ENCODE measurements at regions not wholly inside any gene's neighbourhood (a gene's known extent, or its start where the extent isn't known, plus 50 kb on each side); places are given as distances from the start of the nearest gene placed in this dataset.

DNA sequence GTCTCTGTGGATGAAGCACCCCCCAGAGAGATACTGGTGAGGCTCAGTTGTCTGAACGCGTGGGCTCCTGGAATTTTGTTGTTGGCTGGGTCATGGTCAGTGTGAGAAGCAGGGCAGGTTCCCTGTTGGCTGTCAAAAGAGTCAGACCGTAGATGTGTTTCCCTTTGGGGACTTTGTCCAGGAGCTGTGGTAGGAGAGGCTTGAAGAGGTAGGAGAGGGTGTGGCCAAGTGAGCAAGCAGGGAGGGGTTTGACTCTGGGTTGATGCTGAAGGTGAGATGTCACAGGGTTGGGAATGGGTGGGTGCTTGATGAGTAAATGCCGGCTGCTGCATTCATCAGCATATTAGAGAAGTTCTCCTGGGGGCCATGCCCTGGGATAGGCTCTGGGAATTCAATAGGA lies 803.2 kb downstream of the TBC1D22A start:
- ATAC-seq: no peak
- no peak for TF ChIP-seq ISL1 (CRISPR knock-in tag; IDR thresholded peaks at IDR 0.05)
- no peak for TF ChIP-seq PPARA (CRISPR knock-in tag; IDR thresholded peaks at IDR 0.05; ENCODE audit: borderline replicate concordance)
- TF ChIP-seq BACH2 (CRISPR knock-in tag; IDR thresholded peaks at IDR 0.05; ENCODE audit: borderline replicate concordance): no peak
- no peak for TF ChIP-seq TSHZ2 (CRISPR knock-in tag; IDR thresholded peaks at IDR 0.05)
- no peak for TF ChIP-seq ZFP30 (CRISPR knock-in tag; IDR thresholded peaks at IDR 0.05)
- TF ChIP-seq, protein P1, sequence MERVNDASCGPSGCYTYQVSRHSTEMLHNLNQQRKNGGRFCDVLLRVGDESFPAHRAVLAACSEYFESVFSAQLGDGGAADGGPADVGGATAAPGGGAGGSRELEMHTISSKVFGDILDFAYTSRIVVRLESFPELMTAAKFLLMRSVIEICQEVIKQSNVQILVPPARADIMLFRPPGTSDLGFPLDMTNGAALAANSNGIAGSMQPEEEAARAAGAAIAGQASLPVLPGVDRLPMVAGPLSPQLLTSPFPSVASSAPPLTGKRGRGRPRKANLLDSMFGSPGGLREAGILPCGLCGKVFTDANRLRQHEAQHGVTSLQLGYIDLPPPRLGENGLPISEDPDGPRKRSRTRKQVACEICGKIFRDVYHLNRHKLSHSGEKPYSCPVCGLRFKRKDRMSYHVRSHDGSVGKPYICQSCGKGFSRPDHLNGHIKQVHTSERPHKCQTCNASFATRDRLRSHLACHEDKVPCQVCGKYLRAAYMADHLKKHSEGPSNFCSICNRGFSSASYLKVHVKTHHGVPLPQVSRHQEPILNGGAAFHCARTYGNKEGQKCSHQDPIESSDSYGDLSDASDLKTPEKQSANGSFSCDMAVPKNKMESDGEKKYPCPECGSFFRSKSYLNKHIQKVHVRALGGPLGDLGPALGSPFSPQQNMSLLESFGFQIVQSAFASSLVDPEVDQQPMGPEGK (CRISPR knock-in tag; IDR thresholded peaks at IDR 0.05; ENCODE audit: borderline replicate concordance): no peak
- TF ChIP-seq ZNF565 (CRISPR knock-in tag; conservative IDR thresholded peaks at IDR 0.05; ENCODE audit: low read depth): no peak
- TF ChIP-seq ESRRG (CRISPR knock-in tag; IDR thresholded peaks at IDR 0.05): no peak
- TF ChIP-seq POU6F1 (CRISPR knock-in tag; IDR thresholded peaks at IDR 0.05; ENCODE audit: borderline replicate concordance, low read depth): no peak
- no peak for TF ChIP-seq TCF4 (CRISPR knock-in tag; IDR thresholded peaks at IDR 0.05; ENCODE audit: borderline replicate concordance)
- TF ChIP-seq TOX (CRISPR knock-in tag; IDR thresholded peaks at IDR 0.05; ENCODE audit: borderline replicate concordance): no peak

GRCh38 chr22:47564651-47565434 lies 802.4 kb downstream of the TBC1D22A start:
- ATAC-seq: no peak
- TF ChIP-seq ZFP3 (CRISPR knock-in tag; IDR thresholded peaks at IDR 0.05): no peak
- TF ChIP-seq SNAI2 (CRISPR knock-in tag; IDR thresholded peaks at IDR 0.05): no peak

DNA sequence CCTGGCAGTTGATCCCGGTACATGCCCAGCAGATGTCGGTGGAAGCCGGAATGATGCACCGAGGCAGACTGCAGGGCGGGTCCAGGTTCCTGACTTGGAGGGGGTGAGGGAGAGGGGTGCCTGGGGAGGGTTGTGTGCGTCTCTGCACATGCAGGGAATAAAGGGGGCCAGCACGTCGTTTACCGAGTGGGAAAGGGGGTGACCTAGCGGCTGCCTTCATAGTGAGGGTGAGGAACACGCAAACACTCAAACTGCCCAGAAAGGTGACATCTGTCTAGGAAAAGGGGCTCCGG lies 801.7 kb downstream of the TBC1D22A start:
- no peak for ATAC-seq
- no peak for TF ChIP-seq BACH2 (CRISPR knock-in tag; IDR thresholded peaks at IDR 0.05; ENCODE audit: borderline replicate concordance)
- no peak for TF ChIP-seq ISL1 (CRISPR knock-in tag; IDR thresholded peaks at IDR 0.05)
- no peak for TF ChIP-seq ZNF565 (CRISPR knock-in tag; conservative IDR thresholded peaks at IDR 0.05; ENCODE audit: low read depth)
- TF ChIP-seq ESRRG (CRISPR knock-in tag; IDR thresholded peaks at IDR 0.05): no peak
- no peak for TF ChIP-seq ARNTL (CRISPR knock-in tag; IDR thresholded peaks at IDR 0.05; ENCODE audit: borderline replicate concordance, low read depth)
- no peak for TF ChIP-seq ZNF70 (CRISPR knock-in tag; IDR thresholded peaks at IDR 0.05)
- TF ChIP-seq ZC3H10 (CRISPR knock-in tag; IDR thresholded peaks at IDR 0.05): no peak
- TF ChIP-seq, protein P2, sequence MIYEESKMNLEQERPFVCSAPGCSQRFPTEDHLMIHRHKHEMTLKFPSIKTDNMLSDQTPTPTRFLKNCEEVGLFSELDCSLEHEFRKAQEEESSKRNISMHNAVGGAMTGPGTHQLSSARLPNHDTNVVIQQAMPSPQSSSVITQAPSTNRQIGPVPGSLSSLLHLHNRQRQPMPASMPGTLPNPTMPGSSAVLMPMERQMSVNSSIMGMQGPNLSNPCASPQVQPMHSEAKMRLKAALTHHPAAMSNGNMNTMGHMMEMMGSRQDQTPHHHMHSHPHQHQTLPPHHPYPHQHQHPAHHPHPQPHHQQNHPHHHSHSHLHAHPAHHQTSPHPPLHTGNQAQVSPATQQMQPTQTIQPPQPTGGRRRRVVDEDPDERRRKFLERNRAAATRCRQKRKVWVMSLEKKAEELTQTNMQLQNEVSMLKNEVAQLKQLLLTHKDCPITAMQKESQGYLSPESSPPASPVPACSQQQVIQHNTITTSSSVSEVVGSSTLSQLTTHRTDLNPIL (CRISPR knock-in tag; IDR thresholded peaks at IDR 0.05; ENCODE audit: low read depth): no peak
- no peak for TF ChIP-seq RARB (CRISPR knock-in tag; IDR thresholded peaks at IDR 0.05)
- no peak for TF ChIP-seq TSHZ2 (CRISPR knock-in tag; IDR thresholded peaks at IDR 0.05)
- TF ChIP-seq POU6F1 (CRISPR knock-in tag; IDR thresholded peaks at IDR 0.05; ENCODE audit: borderline replicate concordance, low read depth): no peak
- no peak for TF ChIP-seq PPARA (CRISPR knock-in tag; IDR thresholded peaks at IDR 0.05; ENCODE audit: borderline replicate concordance)
- TF ChIP-seq GLIS3 (CRISPR knock-in tag; IDR thresholded peaks at IDR 0.05): no peak
- TF ChIP-seq, protein P1 (CRISPR knock-in tag; IDR thresholded peaks at IDR 0.05; ENCODE audit: borderline replicate concordance): no peak
- TF ChIP-seq TOX (CRISPR knock-in tag; IDR thresholded peaks at IDR 0.05; ENCODE audit: borderline replicate concordance): no peak
- TF ChIP-seq ZFP3 (CRISPR knock-in tag; IDR thresholded peaks at IDR 0.05): no peak
- TF ChIP-seq, protein P3, sequence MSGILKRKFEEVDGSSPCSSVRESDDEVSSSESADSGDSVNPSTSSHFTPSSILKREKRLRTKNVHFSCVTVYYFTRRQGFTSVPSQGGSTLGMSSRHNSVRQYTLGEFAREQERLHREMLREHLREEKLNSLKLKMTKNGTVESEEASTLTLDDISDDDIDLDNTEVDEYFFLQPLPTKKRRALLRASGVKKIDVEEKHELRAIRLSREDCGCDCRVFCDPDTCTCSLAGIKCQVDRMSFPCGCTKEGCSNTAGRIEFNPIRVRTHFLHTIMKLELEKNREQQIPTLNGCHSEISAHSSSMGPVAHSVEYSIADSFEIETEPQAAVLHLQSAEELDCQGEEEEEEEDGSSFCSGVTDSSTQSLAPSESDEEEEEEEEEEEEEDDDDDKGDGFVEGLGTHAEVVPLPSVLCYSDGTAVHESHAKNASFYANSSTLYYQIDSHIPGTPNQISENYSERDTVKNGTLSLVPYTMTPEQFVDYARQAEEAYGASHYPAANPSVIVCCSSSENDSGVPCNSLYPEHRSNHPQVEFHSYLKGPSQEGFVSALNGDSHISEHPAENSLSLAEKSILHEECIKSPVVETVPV (CRISPR knock-in tag; IDR thresholded peaks at IDR 0.05): no peak

Data from SK-N-SH treated with all-trans-retinoic acid at 6 μM for 48 hours (cell line).